ENCODE measurements at regions not wholly inside any gene's neighbourhood (a gene's known extent, or its start where the extent isn't known, plus 50 kb on each side); places are given as distances from the start of the nearest gene placed in this dataset.
"Not testable (repeated sequence)": the region's sequence is repeated elsewhere in the genome, so short reads cannot be mapped to it uniquely, and the experiment has no call there.

GRCh38 chr5:174453690-174454089 is 270.7 kb upstream of the MSX2 start:
- no peak for DNase-seq

- DNase-seq = no peak
Observed at GRCh38 chr5:174454464-174454863, 269.9 kb upstream of the MSX2 start.

DNA sequence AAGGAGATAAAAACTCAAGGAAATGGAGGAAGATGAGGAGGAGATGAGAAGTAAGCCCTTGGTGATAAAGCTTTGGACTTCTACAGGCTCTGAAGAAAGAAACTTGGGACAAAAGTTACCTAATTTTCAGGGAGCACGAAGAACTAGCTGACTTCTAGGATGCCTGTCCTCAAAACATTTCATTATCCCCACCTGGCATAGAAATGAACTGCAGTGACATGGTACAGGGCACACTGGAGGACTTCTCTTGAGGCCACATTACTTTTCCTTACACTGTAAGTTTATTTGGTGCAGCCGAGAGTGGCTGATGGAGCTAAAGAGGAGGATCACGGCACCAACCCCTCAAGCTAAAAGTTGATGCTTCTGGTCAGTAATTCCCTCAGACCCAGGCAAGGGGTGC is 269.5 kb upstream of the MSX2 start:
- DNase-seq = no peak

- no peak for DNase-seq
Observed at GRCh38 chr5:174455301-174455700, 269.1 kb upstream of the MSX2 start.

- no peak for DNase-seq
Observed at GRCh38 chr5:174457141-174457678, 267.2 kb upstream of the MSX2 start.

DNA sequence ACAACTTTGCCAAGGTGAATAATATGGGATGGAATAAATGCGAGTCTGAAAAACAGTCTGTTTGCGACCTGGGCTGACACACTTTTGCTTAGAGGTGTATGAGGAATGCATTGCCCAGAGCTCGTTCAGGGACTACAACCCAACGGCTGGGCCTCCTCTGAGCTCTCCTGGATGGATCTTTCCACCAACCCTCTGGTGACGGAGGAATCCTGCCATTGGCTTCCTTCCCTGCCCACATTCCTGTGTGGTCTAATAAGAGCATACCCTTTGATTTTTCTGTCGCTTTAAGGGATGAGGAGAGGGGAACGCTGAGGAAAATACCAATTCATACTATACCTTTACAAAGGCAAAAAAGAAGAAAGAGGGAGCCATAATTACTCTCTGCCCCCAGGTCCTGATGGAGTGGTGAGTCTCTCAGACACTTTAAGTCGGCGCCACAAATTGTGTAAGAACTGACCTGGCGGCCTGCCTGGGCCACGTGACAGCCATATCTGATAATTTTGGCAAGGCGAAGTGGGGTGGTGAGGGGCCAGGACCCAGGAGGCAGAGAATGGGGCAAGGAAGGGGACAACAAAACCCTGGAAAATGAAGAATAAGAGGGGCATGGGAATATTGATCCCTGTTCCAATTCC is 265.2 kb upstream of the MSX2 start:
- no peak for DNase-seq

GRCh38 chr5:174459832-174460448 is 264.4 kb upstream of the MSX2 start:
- DNase-seq = no peak

DNA sequence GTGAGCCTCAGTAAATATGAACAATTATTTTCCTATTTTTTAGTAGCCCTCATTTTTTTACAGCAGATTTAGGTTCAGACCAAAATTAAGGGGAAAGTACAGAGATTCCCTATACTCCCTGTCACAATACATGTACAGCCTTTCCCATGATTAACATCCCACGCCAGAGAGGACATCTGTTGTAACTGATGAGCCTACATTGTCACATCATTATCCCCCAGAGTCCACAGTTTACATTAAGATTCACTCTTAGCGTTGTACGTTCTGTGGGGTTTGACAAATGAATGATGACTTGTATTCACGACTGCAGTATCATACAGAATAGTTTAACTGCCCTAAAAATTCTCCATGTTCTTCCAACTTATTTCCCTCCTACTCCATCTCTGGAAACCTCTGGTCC is 262.3 kb upstream of the MSX2 start:
- DNase-seq = no peak

DNA sequence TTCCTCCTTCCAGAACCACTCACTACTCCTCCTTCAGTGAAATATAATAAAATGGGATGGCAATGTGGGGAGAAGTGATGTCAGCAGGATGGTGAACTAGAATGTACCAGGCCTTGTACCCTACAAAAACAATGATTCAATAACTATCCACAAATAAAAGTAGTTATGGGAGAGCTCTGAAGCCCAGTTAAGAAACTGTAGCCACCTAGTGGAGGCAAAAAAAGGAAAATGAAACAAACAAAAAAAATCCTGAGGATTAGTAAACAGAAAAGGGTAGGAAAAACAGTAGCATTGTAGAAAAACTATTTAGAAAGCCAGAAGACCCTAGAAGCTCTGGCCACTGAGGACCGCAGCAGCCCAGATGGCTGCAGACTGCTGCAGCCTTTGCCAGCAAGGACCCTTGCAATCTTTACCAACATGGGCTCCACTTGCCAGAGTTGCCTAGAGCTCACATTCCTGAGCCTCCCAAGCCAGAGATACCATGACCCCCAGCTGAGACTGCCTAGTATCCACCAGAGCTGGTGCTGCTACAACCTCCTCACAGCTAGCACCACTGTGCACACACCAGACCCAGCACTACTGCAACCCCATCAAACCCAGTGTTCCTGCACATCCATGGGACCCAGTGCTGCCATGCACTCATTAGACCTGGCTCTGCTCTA is 259.7 kb upstream of the MSX2 start:
- no peak for DNase-seq

DNA sequence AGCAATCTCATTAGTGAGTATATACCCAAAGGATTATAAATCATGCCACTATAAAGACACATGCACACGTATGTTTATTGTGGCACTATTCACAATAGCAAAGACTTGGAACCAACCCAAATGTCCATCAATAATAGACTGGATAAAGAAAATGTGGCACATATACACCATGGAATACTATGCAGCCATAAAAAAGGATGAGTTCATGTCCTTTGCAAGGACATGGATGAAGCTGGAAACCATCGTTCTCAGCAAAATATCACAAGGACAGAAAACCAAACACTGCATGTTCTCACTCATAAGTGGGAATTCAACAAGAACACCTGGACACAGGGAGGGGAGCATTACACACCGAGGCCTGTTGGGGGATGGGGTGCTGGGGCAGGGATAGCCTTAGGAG is 252.9 kb upstream of the MSX2 start:
- DNase-seq = not testable (repeated sequence)

GRCh38 chr5:174472956-174473355 is 251.4 kb upstream of the MSX2 start:
- no peak for DNase-seq

DNA sequence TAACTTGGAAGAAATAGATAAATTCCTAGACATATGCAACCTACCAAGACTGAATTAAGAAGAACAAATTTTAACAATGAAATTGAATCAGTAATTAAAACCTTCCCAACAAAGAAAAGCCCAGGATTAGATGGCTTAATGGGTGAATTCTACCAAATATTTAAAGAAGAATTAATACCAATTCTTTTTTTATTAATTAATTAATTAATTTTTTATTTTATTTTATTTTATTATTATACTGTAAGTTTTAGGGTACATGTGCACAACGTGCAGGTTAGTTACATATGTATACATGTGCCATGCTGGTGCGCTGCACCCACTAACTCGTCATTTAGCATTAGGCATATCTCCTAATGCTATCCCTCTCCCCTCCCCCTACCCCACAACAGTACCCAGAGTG is 248.4 kb upstream of the MSX2 start:
- DNase-seq = not testable (repeated sequence)

DNA sequence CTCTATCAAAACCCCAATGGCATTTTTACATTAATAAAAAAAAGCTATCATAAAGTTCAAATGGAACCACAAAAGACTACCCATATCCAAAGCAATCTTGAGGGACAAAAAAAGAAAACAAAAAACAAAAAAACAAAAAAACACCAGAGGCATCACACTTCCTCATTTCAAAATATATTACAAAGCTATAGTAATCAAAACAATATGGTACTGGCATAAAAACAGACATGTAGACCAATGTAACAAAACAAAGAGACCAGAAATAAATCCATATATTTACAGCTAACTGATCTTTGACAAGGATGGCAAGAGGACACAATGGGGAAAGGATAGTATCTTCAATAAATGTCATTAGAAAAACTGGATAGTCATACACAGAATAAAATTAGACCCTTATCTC is 245.1 kb upstream of the MSX2 start:
- no peak for DNase-seq

GRCh38 chr5:174481737-174482136 is 242.6 kb upstream of the MSX2 start:
- no peak for DNase-seq

- DNase-seq = no peak
Observed at GRCh38 chr5:174482607-174483024, 241.8 kb upstream of the MSX2 start.

GRCh38 chr5:174483411-174483810 is 241.0 kb upstream of the MSX2 start:
- no peak for DNase-seq

- DNase-seq = no peak
Observed at GRCh38 chr5:174489215-174489614, 235.2 kb upstream of the MSX2 start.

DNA sequence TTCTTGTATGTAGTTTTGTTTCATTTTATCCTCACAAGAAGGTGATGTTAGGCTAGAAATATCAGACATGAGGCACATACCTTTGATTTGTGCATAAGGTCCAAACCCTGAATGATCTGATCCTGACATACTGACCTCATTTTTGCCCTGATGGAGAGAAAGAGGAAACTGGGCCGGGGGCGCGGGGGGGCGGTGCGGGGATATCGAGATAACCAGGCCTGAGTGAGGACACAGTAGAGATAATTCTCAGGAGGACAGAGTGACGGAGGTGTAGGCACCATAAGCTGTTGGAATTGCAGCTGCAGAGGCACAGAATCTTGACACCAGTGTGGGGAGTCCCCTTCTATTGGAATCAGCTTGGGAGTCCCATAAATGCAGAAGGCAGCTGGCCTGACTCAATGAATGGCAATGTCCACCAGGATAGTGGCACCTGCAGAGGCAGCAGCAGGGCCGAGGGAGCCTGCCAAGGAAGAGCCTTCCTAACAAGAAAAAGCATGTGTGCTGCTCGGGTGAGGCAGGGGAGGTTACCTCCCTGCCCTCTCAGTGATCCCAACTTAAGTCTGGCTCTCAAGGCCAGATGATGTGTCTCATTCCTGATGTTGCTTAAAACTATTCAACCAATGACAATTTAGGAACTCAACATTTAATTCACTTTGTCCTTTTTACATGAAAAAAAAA is 234.3 kb upstream of the MSX2 start:
- DNase-seq = no peak

DNA sequence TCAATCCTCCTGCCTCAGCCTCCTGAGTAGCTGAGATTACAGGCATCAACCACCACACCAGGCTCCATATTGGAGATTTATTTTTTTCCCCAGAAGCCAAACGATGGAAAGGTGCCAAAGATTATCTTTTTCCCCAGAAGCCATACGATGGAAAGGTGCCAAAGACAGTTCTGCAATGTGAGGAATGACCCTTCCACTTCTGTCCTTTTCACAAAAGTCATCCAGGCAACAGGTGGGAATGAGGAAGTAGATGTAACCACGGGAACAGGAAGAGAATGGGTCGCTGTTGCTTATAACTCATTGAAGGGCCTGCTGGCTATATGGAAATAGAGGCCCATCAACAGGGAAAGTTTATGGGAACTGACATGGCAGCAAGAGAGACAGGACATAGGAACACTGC is 233.7 kb upstream of the MSX2 start:
- DNase-seq = no peak

- DNase-seq = no peak
Observed at GRCh38 chr5:174491265-174491664, 233.1 kb upstream of the MSX2 start.

- no peak for DNase-seq
Observed at GRCh38 chr5:174491761-174492350, 232.5 kb upstream of the MSX2 start.

DNA sequence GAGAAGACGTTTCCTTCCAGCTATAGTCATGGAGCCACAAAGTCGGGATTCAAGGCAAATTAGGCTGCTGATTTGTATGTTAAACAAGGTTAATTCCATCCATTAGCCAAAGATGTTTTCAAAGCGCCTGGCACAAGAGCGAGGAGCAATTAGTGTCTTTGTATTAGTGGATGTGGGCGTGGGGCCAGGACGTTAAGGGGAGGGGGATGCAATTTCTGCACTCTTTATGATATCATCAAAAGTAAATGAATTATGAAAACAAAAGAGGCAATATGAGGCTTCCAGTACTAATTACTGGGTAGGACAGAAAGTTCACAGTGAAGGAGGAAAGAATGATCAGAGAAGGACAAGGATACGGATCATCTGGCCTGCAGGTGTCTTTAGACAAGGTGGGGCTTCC is 230.9 kb upstream of the MSX2 start:
- no peak for DNase-seq

- not testable (repeated sequence) for DNase-seq
Observed at GRCh38 chr5:174497939-174498338, 226.4 kb upstream of the MSX2 start.

All from GOT3 (cell line).